ENCODE measurements at regions not wholly inside any gene's neighbourhood (a gene's known extent, or its start where the extent isn't known, plus 50 kb on each side); places are given as distances from the start of the nearest gene placed in this dataset.
"Not testable (repeated sequence)": the region's sequence is repeated elsewhere in the genome, so short reads cannot be mapped to it uniquely, and the experiment has no call there.

- not testable (repeated sequence) for DNase-seq
Observed at GRCh38 chr4:160549951-160550519, 1447.2 kb downstream of the RAPGEF2 start.

DNA sequence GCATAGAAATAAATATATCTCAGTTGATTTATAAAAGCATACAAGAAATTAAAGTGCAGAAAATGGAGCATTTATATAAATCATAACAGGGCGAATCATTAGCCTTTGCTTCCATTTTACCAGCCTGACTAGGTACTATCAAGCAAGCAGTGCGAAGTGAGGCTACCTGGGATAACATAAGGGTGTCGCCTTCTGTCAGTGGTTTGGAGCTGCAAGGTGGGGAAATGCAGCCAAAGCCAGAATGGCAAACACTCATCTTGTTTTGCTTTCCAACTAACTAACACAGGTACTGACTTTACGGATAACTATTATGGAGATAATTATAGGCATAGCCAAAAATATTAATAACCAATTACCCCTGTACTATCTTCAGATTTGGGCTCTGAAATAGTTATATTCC is 1459.8 kb downstream of the RAPGEF2 start:
- no peak for DNase-seq

DNA sequence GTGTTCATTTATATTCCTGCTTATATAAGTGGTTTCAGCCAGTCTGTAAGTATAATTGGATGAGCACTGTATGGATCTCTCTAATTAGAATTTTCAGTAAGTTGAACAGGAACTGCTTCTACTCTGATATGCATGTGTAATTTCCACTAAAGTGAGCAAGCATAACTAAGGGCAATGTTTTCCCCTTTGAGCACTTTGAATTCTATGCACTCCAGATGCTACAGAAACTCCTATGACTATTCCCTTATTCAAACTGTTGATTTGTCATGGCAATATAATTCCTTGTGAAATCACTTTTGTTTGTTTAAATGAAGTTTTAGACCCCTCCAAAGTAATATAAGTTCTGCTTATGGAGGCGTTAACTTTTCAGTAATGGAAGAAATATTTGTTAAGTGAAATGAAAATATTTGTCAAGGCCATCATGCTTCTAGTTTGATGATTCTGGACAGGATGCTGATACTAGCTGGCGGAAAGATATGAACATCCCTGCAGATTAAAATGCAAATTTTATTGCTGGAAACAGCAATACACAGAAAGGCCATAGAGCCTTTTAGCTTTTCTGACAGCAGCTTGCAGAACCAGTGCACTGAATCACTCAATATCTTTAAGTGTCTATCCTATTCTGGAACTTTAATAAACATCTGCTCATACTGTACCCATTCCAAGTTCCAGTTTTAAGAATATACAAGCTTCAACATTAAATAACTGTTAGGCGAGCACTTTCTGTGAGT is 1460.8 kb downstream of the RAPGEF2 start:
- no peak for DNase-seq

DNA sequence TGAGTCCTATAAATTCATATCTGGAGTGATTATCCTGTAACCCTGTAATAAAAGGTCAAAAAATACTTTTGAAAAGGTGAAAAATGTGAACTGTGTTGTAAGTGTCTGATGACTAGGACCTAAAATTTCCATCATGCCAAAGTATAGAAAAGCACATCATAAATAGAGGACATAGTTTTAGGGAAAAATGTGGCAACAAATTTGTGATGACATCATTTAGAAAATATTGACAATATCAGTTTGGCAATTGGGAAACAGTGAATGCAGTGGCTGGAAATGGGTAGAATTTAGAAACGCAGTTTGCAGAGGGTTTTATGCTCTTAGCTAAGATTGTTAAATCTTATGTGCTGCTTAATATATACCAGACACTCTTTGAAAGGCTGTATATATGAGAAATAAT is 1464.8 kb downstream of the RAPGEF2 start:
- DNase-seq = no peak

- DNase-seq = no peak
Observed at GRCh38 chr4:160570271-160570670, 1467.4 kb downstream of the RAPGEF2 start.

GRCh38 chr4:160574272-160574671 is 1471.4 kb downstream of the RAPGEF2 start:
- not testable (repeated sequence) for DNase-seq

DNA sequence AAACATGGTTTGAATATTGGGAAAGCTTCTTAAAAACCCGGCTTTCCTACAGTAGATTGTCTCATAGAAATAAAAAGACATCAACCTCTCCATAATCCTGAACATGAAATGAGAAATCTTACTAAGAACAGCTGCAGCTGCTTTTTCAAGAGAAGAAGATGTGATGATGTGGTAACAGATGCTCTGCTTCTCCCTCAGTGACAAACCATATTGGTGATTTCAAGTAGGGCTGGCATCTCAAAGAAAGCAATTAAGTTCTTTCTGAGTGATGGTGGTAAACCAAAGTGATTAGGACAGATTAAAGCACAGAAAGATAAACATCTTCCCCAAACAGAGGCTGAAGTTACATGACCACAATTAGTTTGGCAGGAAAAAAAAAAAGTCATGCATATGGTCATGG is 1477.7 kb downstream of the RAPGEF2 start:
- DNase-seq = no peak

- DNase-seq = no peak
Observed at GRCh38 chr4:160592258-160592657, 1489.4 kb downstream of the RAPGEF2 start.

DNA sequence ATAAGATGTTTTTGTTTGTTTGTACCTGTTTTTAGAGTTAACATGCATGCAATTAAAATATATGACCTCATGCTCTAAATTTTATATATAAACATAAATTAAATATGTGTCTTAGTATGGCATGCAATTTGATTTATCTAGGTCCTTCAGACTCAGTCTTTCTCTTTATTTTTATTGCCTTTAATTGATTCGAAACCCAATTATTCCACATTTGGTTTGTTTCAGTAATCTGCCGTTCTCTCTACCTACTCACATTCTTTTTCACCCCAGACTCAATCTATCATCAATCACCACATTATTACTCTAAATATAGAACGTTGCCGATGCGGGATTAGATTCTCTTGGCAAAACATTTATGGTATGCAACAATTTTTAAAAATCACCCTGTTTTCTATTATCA is 1492.8 kb downstream of the RAPGEF2 start:
- DNase-seq = no peak

DNA sequence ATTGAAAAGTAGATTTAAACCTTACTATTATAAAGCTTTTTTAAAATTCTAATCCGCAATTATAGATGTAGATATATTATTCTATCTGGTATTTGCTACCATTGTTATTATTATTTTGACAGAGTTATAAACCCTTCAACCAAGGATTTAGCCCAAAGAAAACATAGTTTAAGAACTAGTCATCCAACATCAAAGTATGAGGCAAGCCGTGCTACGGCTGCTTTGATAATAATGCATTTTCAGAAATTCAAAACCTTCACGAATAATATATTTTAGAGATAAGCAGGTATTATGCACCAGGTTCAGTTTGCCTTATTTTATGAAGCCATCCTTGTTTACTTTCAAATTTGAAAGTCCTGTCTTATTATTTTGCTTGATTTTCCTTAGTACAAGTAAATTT is 1501.7 kb downstream of the RAPGEF2 start:
- DNase-seq = no peak

- DNase-seq = no peak
Observed at GRCh38 chr4:160611181-160611580, 1508.3 kb downstream of the RAPGEF2 start.

GRCh38 chr4:160631044-160631443 is 1528.2 kb downstream of the RAPGEF2 start:
- DNase-seq = no peak

- DNase-seq = no peak
Observed at GRCh38 chr4:160652790-160653189, 1511.0 kb downstream of the FSTL5 start.

GRCh38 chr4:160675550-160675949 is 1488.2 kb downstream of the FSTL5 start:
- DNase-seq = no peak

DNA sequence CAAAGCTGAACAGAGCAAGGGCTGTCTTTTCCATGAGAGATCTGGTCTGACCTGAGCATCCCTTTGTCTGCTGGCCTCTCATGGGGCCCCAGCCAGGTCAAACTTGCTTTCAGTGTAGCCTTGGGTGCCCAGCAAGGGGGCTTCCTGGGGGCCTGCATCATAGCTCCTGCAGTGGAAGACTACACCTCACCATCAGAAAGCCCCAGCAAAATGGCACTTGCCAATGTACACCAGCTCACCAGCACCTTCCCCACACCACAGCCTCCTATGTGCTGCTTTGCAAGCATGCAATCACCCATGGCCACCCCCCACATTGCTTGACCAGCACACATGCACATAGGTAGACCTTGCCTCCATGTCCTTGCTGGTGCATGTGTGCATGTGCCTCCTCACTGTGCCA is 1478.1 kb downstream of the FSTL5 start:
- no peak for DNase-seq

DNA sequence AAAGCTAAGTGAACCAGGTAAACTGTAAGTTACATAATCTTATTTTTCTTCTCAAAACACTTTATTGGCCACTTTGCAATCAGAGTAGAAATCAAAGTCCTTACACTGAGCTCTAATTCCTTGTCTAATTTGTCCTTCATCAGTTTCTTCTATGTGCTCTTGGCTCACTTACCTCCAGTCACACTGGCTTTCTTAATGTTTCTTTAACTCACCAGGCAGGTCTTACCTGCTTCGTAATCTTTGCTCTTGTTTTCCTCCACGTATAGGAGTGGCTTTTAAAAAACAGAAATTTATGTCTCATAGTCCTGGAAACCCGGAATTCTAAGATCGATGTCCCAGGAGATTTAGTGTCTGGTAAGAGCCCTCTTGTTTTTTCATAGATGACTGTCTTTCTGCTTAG is 1462.1 kb downstream of the FSTL5 start:
- no peak for DNase-seq

DNA sequence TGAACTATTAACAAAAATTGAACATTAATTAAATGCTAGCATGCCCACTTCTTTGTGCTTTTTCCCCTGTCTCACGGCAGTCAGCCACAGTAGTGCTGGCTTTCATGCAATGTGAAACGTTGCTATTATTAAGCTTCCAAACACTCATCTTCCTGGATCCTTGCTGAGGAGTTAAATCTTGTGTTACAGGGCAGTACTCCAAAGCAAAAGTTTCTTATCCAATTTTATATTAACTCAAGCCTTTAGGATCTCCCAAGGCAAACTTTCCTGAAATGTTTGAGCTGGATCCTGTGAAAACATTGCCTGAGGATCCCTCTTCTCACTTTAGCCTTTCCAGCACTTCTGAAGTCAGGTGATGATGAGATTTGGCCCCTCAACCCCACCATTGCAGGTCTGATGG is 1454.8 kb downstream of the FSTL5 start:
- no peak for DNase-seq

- DNase-seq = no peak
Observed at GRCh38 chr4:160709546-160709945, 1454.3 kb downstream of the FSTL5 start.

DNA sequence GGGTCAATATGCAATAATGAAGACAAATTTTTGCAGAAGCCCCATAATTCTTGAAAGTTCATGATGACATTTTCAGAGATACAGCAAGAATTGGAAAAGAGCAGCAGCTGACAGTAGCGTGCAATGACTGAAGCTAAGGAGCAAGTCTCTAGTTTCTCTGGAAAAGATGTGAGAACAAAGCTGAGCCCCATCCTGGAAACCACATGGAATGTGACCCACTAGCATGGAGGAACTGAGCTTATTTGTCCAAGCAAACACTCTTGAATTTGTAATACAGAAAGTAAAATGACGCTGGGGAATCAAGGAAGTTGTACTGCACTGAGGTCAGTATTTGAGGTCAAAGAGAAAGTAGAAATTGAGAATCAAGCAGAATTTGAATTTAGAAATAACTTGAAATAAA is 1447.2 kb downstream of the FSTL5 start:
- DNase-seq = no peak

DNA sequence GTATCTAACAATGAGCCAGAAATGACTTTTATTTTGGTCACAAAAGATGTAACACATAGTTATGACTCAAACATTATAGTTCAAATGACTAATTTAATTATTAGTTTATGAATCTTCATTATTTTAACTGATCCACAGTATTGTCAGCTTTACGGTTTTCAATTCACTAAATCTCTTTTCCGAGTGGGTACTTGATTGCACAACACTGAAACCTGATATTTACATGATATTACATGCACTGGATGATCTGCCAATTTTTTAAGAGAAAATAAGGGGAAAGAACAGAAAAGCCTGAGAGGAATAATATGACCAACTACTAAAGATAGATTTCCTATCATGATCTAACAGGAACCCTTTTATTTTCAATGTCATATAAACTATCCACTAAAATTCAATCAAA is 1446.0 kb downstream of the FSTL5 start:
- no peak for DNase-seq

DNA sequence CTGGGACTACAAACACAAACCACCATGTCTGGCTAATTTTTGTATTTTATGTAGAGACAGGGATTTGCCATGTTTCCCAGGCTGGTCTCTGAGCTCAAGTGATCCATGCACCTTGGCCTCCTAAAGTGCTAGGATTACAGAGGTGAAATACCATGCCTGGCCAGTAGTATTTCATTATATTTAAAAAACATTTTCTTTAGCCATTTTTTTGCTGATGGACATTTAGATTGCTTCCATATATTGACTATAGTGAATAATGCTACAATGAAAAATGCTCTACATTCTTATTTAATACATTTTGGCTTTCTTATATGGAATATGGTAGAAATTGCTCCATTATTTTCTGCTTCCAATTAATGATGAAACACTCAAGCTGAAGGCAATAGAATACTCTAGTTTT is 1439.7 kb downstream of the FSTL5 start:
- no peak for DNase-seq

GRCh38 chr4:160745126-160745525 is 1418.7 kb downstream of the FSTL5 start:
- no peak for DNase-seq

DNA sequence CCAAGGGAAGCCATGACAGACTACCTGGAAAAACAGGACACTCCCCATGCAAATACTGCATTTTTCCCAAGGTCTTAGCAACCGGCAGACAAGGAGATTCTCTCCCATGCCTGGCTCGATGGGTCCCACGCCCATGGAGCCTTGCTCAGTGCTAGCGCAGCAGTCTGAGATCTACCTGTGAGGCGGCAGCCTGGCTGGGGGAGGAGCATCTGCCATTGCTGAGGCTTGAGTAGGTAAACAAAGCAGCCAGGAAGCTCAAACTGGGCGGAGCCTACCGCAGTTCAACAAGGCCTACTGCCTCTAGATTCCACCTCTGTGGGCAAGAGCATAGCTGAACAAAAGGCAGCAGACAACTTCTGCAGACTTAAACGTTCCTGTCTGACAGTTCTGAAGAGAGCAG is 1417.2 kb downstream of the FSTL5 start:
- not testable (repeated sequence) for DNase-seq

DNA sequence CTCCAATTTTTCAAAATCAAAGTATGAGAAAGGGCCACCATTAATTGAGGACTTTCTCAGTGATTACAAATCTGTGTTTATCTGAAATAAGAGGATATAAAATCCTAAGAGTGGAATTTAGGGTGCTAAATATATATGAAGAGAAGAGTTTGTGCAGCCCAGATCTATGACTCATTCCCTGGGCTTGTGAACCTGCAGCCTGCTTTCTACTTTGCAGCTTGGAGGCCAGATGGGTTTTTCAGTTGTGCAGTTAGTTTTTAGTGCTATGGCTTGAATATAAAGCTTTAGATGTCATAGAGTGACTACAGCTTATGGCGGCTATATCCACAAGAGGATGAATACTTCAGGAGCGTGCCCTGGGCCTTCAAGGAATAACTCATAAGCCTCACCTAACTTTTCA is 1391.1 kb downstream of the FSTL5 start:
- DNase-seq = no peak

DNA sequence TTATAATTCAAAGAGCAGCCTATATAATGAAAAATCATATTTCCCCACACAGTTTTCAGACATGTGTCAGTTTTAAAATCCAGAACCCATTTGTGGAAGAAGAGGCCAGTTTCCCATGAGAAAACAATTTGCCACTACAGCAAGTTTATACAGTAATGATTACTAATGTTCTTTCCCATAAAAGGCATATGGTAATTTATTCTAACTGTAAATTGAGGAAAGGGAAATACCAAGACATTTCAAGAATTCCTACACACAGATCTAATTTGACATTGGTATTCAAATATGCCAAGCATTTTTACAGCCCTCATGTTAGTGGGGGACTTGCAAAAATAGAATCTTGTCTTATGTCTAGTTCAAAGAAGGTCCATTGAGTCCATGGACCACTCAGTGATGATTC is 1368.6 kb downstream of the FSTL5 start:
- no peak for DNase-seq
